Spleen (tissue), 11 donors: ENCODE measurements at regions not wholly inside any gene's neighbourhood (a gene's known extent, or its start where the extent isn't known, plus 50 kb on each side); places are given as distances from the start of the nearest gene placed in this dataset.

Experiments
- DNase-seq: peaks from one replicate; pipeline ENCODE4 v3.0.0-alpha.2; 2020
- H3K27ac ChIP-seq, 8 donors: fragments of 200-600 bp; sonication (generic) in 7 of 8; 1 replicate in 4 of 8; 2 replicates in 4 of 8; pipeline versions ENCODE4 v1.5.0 to v1.8.0; 2016 to 2021; ENCODE audit warnings: inconsistent platforms in 4 of 8, mild to moderate bottlenecking in 4 of 8, moderate library complexity in 1 of 8
- H3K27me3 ChIP-seq, 7 donors: fragments of 200-600 bp; sonication (generic) in 6 of 7; replicated peaks in 1 of 7; 1 replicate in 4 of 7; 2 replicates in 3 of 7; pipeline versions ENCODE4 v1.5.0 to v1.8.0; 2016 to 2021; ENCODE audit warnings: inconsistent platforms in 3 of 7, mild to moderate bottlenecking in 1 of 7
- H3K36me3 ChIP-seq, 6 donors: fragments of 200-600 bp; sonication (generic) in 5 of 6; 1 replicate in 4 of 6; 2 replicates in 2 of 6; pipeline versions ENCODE4 v1.5.0 to v1.8.0; 2016 to 2021; ENCODE audit warnings: inconsistent platforms in 2 of 6
- H3K4me1 ChIP-seq, 6 donors: fragments of 200-600 bp; sonication (generic) in 5 of 6; 1 replicate in 3 of 6; 2 replicates in 3 of 6; pipeline versions ENCODE4 v1.5.0 to v1.8.0; 2016 to 2021; ENCODE audit warnings: inconsistent platforms in 3 of 6
- H3K4me3 ChIP-seq, 8 donors: fragments of 200-600 bp; sonication (generic) in 7 of 8; 1 replicate in 4 of 8; 2 replicates in 4 of 8; pipeline versions ENCODE4 v1.5.0 to v1.8.0; 2016 to 2021; ENCODE audit warnings: inconsistent platforms in 4 of 8, mild to moderate bottlenecking in 4 of 8, moderate library complexity in 2 of 8
- H3K9me3 ChIP-seq, 8 donors: fragments of 200-600 bp; sonication (generic) in 7 of 8; 1 replicate in 4 of 8; 2 replicates in 4 of 8; pipeline versions ENCODE4 v1.5.0 to v1.8.0; 2016 to 2021; ENCODE audit warnings: inconsistent platforms in 4 of 8
- POLR2A ChIP-seq, 3 donors: fragments of 450-650 bp; IDR thresholded peaks; one replicate each; pipeline ENCODE4 v1.5.1; 2017; ENCODE audit warnings: antibody characterized with exemption in 3 of 3, mild to moderate bottlenecking in 1 of 3
- POLR2AphosphoS5 ChIP-seq, 3 donors: sonication (generic); formaldehyde crosslinking; IDR thresholded peaks; one replicate each; pipeline ENCODE4 v1.5.1; 2017; ENCODE audit warnings: antibody characterized with exemption in 3 of 3
- WGBS, 5 donors: extraction: QIAGEN DNeasy Blood & Tissue Kit in 3 of 5; methylation state at CpG; one replicate each; pipeline versions ENCODE4 v1.1.5 to v1.1.7; 2013 to 2018; 5-methylcytosine and 5-hydroxymethylcytosine counted together
- intact Hi-C: fragments of 100-400 bp; cut with DNase I; formaldehyde crosslinking; loops from one replicate; pipeline ENCODE4 v1.15.0; 2023; ENCODE audit warnings: low total_unique reads
- TF ChIP-seq, protein P1 (sequence below), 11 experiments: fragments of 200-600 bp in 7 of 11; fragments of 450-650 bp in 4 of 11; sonication (generic) in 4 of 11; IDR thresholded peaks in 8 of 11; conservative IDR thresholded peaks in 3 of 11; 1 replicate in 7 of 11; 2 replicates in 4 of 11; pipeline versions ENCODE4 v1.4.0 to v1.8.0; 2016 to 2021; ENCODE audit warnings: antibody characterized with exemption in 11 of 11, inconsistent platforms in 4 of 11, mild to moderate bottlenecking in 1 of 11
- donor health status: healthy with polysubstance abuse.
- donor health status: DM: no; HTN: no; CAD: no; lungs with moderate emphysema.
- donor health status: DM: no; HTN: no; CAD: no.
- donor health status: Bipolar disorder and iron deficiency.
- donor health status: healthy.
- donor health status: DM: no; HTN: no; CAD: no.
- donor health status: DM: yes; HTN: yes; CAD: no.

- TF ChIP-seq POLR2AphosphoS5 (IDR thresholded peaks at IDR 0.05) (no peak), POLR2A (IDR thresholded peaks at IDR 0.05) (no peak)
- TF ChIP-seq, protein P1, sequence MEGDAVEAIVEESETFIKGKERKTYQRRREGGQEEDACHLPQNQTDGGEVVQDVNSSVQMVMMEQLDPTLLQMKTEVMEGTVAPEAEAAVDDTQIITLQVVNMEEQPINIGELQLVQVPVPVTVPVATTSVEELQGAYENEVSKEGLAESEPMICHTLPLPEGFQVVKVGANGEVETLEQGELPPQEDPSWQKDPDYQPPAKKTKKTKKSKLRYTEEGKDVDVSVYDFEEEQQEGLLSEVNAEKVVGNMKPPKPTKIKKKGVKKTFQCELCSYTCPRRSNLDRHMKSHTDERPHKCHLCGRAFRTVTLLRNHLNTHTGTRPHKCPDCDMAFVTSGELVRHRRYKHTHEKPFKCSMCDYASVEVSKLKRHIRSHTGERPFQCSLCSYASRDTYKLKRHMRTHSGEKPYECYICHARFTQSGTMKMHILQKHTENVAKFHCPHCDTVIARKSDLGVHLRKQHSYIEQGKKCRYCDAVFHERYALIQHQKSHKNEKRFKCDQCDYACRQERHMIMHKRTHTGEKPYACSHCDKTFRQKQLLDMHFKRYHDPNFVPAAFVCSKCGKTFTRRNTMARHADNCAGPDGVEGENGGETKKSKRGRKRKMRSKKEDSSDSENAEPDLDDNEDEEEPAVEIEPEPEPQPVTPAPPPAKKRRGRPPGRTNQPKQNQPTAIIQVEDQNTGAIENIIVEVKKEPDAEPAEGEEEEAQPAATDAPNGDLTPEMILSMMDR (IDR thresholded peaks at IDR 0.05 in 8 of 11, conservative IDR thresholded peaks at IDR 0.05 in 3 of 11), result no peak
- DNase-seq, result no peak
- H3K4me1 ChIP-seq, result no peaks in the 10 kb centered on the region
- peaks cover 0 to 7% (median 0%) of the 10 kb centered on the region in 8 donors for H3K9me3 ChIP-seq
- H3K27ac ChIP-seq, result no peak overlapping the region
- no peak overlapping the region for H3K4me3 ChIP-seq
- H3K36me3 ChIP-seq, result no peaks in the 10 kb centered on the region
- intact Hi-C loops, result no loop called here
- H3K27me3 ChIP-seq, result no peaks in the 10 kb centered on the region
- 53 to 89% (median 64%) methylated on average over 2 of the region's 2 CpGs for WGBS, 5 donors
Measured at GRCh38 chr2:122595065-122595464, 839.6 kb downstream of the TSN start.

DNA sequence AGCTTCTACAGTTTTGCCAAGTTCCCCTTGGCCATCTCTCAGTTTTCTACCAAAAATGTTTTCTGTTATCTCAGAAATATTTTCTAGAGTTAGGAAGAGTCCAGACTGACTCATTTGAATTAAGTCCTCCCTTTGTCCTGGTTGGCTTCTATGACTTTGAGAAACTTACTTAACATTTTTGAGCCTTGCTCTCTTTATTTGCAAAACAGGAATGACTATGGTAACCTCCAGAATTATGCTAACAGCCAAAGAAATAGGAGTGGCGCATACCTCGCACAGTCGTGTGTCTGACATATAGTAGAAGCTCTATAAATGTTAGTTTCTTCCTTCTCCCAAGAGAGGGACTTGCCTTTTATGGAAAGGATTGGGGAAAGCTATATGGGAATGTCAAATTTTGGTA lies 841.1 kb downstream of the TSN start:
- no peak overlapping the region for H3K27ac ChIP-seq
- H3K4me3 ChIP-seq, result no peak overlapping the region
- peaks cover 0 to 7% (median 0%) of the 10 kb centered on the region in 8 donors for H3K9me3 ChIP-seq
- no peaks in the 10 kb centered on the region for H3K4me1 ChIP-seq
- H3K27me3 ChIP-seq, result no peaks in the 10 kb centered on the region
- H3K36me3 ChIP-seq, result no peaks in the 10 kb centered on the region
- 57 to 93% (median 73%) methylated on average over 3 of the region's 3 CpGs for WGBS, 5 donors
- no peak for DNase-seq
- TF ChIP-seq, protein P1 (IDR thresholded peaks at IDR 0.05 in 8 of 11, conservative IDR thresholded peaks at IDR 0.05 in 3 of 11), result no peak
- TF ChIP-seq POLR2A (IDR thresholded peaks at IDR 0.05) (no peak), POLR2AphosphoS5 (IDR thresholded peaks at IDR 0.05) (no peak)
- intact Hi-C loops, result no loop called here

- no peak for DNase-seq
- H3K9me3 ChIP-seq, result peaks cover 0 to 6% (median 0%) of the 10 kb centered on the region in 8 donors
- H3K27ac ChIP-seq, result no peak overlapping the region
- no peak overlapping the region for H3K4me3 ChIP-seq
- TF ChIP-seq, protein P1 (IDR thresholded peaks at IDR 0.05 in 8 of 11, conservative IDR thresholded peaks at IDR 0.05 in 3 of 11), result no peak
- TF ChIP-seq POLR2AphosphoS5 (IDR thresholded peaks at IDR 0.05) (no peak), POLR2A (IDR thresholded peaks at IDR 0.05) (no peak)
- no peaks in the 10 kb centered on the region for H3K36me3 ChIP-seq
- 83 to 100% (median 88%) methylated on average over 1 of the region's 1 CpG for WGBS, 5 donors
- H3K4me1 ChIP-seq, result no peaks in the 10 kb centered on the region
- intact Hi-C loops, result no loop called here
- H3K27me3 ChIP-seq, result no peaks in the 10 kb centered on the region
Measured at GRCh38 chr2:122598784-122599183, 843.3 kb downstream of the TSN start.

- TF ChIP-seq POLR2AphosphoS5 (IDR thresholded peaks at IDR 0.05) (no peak), POLR2A (IDR thresholded peaks at IDR 0.05) (no peak)
- TF ChIP-seq, protein P1 (IDR thresholded peaks at IDR 0.05 in 8 of 11, conservative IDR thresholded peaks at IDR 0.05 in 3 of 11), result no peak
- intact Hi-C loops, result no loop called here
- 78 to 89% (median 83%) methylated on average over 3 of the region's 3 CpGs for WGBS, 5 donors
Measured at GRCh38 chr2:122610948-122611609, 855.6 kb downstream of the TSN start.

More at GRCh38 chr2:122610948-122611609, 855.6 kb downstream of the TSN start:
- H3K4me3 ChIP-seq, result no peak overlapping the region
- H3K27ac ChIP-seq, result no peak overlapping the region
- H3K27me3 ChIP-seq, result no peaks in the 10 kb centered on the region
- no peaks in the 10 kb centered on the region for H3K4me1 ChIP-seq
- peaks cover 0 to 25% (median 15%) of the 10 kb centered on the region in 8 donors for H3K9me3 ChIP-seq
- no peak for DNase-seq
- H3K36me3 ChIP-seq, result no peaks in the 10 kb centered on the region
